IPS DF 19.7 (cell line): ENCODE measurements at regions not wholly inside any gene's neighbourhood (a gene's known extent, or its start where the extent isn't known, plus 50 kb on each side); places are given as distances from the start of the nearest gene placed in this dataset.

Source experiments
- DNase-seq: peaks from one replicate; pipeline ENCODE4 v3.0.0-alpha.2; 2013; ENCODE audit warnings: low read depth, low spot score

GRCh38 chr22:34897126-34897525, 168.8 kb upstream of the ISX start:
- no peak for DNase-seq

DNA sequence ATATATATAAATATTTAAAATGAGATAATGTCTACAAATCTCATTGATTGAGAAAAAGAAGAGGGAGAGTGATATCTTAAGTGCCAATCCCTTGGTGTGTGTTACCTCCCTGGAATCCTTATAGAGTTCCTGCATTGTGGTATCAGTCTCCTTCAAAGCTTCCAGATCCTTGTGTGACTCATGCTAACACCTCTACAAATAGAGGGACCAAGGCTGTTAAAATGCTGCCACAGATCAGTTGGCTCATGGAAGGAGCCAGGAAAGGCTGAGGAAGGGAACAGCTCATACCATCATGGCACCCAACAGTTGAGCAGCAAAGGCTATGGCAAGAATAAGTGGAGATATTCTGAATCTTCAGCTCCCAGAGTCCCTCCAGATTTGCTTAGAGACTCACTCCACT, 163.6 kb upstream of the ISX start:
- DNase-seq = no peak

GRCh38 chr22:34903416-34903815, 162.5 kb upstream of the ISX start:
- no peak for DNase-seq

DNA sequence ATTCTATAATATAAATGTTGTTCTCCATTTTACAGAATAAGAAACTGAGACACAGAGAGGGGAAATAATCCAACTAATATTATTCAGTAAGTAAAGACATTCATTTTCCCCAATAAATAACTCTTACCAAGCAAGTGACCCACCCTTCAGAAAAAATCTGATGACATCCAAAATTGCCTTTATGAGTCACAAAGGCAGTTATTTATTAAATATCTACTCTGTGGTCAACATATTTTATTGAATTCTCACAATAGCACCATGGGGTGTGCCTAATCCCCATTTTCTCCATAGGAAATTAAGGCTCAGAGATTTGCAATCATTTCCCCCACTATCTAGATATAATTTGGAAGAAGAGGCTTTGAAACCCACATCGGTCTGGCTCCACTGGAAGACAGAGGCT, 161.5 kb upstream of the ISX start:
- DNase-seq = no peak

DNA sequence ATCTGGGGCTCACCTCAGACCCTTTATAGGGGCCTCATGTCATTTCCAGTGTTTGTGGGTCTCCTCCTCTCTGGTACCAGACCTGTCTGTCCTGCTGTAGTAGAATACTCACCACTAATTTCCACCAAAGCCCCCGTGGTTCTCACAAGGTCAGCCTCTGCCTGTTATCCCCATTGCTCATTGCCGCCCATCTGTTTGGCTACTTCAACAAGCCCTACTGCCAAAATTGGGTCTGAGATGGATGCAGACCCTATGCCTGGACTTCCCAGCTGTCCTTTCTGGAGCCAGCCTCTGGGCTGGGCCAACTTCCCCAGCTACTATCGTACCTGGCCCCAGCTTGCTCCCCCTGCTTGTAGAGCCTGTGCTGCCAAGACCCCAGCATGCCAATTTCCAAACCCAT, 152.1 kb upstream of the ISX start:
- DNase-seq = no peak

DNA sequence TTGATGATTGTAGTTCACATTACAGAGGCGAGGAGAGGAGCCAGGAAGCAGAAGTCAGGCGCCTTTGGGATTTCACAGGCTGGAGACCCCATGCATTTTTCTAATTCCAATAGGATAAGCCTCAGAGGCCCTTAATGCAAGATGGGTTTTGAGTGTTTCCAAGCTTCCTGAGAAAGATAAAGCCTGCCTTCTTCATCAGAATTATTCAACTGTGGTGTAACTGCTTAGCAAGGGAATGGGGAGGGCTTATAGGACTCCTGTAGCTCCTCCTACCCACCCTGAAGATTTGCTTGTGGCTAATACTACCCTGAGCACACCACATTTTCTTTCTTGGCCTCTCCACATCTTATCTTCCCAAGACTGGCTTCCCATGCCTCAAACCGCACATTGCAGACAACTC, 151.1 kb upstream of the ISX start:
- no peak for DNase-seq

DNA sequence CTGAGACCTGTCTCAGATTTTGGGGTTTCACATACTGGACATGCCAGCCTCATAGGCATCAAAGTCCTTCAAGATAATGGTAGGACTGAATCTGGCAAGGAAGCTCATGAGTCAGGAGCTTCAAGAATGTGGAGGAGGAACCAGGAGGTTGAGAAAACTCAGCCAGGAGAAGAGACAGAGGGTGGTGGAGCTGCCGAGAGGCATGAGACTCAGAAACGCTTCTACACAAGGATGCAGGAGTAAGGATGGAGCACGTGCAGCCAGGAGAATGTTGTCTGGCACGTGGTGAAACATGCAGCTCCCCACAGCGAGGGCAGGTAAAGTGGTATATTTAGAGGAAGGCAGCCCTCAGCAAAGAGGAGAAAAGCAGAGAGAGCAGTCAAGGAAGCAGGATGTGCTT, 148.7 kb upstream of the ISX start:
- DNase-seq = no peak

- DNase-seq = no peak
These were observed 134.9 kb upstream of the ISX start for GRCh38 chr22:34931026-34931425.

DNA sequence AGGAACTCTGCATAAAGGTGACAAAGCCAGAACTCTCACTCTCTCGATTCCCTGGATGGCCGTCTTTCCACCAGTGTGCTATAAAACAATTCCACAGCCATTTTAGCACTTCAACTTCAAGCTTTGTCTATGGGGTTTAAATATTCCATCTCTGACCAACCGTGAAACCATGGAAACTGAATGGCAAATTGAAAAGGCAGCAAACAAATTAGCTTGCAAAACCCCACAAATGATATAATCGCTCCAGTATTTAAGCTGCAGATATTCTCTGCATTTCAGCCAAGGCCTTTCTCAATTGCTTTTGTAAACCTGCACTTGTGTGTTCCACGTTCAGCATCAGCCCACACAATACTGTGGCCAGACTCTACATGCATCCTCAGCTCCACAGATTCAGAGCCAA, 131.7 kb upstream of the ISX start:
- DNase-seq = no peak

- DNase-seq = no peak
These were observed 122.1 kb upstream of the ISX start for GRCh38 chr22:34943830-34944229.

DNA sequence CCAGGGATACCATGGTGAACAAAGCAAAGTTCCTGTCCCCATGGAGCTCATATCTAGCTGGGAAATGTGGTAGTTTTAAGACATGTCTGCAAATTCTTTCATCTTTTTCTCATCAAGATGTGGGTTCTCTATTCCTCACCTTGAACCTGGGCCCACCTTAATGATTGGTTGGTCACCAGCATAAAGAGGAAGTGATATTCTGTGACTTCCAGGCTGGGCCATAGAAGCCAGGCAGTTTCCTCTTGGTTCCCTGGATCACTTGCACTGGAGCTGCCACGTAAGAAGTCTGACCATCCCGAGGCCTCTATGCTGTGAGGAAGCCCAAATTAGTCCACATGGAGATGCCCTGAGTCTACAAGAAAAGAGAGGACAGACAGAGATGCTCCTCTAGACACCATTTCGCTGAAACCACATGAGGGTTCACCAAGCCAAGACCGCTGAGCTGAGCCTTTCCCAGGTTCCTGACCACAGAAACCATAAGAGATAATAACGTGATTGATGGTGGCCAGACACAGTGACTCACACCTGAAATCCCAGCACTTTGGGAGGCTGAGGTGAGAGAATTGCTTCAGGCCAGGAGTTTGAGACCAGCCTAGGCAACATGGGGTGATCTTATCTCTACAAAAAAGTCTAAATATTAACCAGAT, 119.5 kb upstream of the ISX start:
- no peak for DNase-seq

DNA sequence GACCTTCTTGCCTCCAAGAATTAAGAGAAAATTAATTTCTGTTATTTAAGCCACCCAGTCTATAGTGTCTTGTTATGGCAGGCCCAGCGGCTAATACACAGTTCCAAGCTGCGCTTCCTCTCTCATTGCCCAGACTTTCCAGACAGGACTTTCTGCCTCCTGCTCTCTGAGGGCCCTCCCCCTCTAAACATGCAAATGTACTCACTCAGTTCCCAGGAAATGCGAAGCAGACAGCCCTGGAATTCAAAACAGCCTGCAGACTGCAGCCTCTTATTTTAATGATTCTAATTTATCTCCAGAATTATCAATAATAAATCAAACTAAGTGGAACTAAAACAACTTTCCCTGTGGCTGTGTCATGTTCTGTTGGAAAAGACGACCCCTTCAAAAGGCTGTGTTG, 115.5 kb upstream of the ISX start:
- DNase-seq = no peak

DNA sequence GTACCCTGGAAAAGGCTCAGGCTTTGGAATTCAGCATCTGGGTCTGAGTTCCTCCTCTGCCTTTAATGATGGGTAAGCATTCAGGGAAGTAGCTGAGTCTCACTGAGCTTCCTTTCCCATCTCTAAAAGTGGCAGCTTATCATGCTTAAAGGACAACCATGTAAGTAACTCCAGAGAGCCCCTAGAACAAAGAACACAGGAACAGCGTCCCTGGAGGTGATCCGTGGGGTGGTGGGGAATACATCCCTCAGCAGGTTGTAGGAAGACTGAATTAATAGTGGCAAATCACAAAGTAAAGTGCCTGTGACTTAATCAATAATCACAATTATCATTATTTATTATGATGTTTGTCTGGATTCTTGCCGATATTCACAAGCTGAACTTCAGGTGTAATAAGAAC, 114.7 kb upstream of the ISX start:
- no peak for DNase-seq

- no peak for DNase-seq
These were observed 106.0 kb upstream of the ISX start for GRCh38 chr22:34960005-34960404.

DNA sequence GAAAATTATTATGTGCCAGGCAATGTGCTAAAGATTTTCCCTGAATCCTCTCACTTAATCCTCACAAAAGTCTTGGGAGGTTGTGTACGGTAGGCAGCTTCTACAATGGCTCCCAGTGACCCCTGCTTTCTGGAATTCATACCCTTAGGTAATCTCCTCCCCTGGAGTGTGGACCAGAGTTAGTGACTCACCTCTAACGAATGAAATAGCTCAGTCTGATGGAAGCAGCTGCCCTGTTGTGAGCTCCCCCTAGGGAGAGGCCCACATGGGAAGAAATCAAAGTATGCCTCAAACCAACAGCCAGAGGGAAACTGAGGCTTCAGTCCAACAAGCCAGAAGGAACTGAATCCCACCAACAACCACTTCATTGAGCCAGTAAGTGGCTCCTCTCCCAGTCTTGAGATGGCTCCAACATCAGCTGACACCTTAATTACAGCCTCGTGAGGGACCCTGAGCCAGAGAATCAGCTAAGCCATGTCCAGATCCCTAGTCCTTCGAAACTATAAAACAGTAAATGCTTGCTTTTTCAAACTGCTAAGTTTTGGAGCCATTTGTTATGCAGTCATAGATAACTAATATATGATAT, 98.9 kb upstream of the ISX start:
- no peak for DNase-seq

DNA sequence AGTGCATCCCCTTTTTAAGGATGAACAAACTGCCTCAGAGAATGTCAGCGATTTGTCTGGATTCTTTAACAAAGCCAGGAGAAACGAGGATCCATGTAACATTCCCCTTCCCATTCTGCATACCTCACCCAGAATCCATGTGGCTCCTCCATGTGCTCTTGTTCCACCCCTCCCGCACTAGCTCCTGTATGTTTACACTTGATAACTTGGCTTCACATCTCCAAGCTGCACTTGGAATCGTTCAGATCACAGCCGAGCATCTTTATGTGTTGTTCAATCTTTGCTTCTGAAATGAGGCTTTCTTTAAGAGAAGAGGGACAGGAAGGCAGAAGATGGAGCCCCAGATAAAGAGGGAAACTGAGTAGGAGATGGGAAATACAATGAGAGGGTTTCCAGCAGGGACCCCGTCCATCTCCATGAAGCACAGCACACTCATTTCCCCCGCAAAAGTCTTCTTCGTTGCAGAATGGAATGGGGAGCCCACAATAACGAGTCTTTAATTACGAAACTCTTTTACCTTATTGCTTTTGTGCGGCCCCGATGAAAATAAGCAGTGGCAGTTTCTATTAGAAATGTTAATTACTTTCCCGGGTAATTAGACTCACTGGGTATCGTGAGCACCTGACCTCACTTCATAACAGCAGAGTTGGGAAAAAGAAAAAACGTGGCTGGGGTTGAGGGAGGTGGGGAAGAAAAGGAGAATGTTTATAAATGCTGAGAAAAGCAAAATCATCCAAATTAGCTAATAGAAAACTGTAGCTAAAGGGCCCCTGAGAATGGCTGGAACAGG, 96.8 kb upstream of the ISX start:
- DNase-seq = no peak

DNA sequence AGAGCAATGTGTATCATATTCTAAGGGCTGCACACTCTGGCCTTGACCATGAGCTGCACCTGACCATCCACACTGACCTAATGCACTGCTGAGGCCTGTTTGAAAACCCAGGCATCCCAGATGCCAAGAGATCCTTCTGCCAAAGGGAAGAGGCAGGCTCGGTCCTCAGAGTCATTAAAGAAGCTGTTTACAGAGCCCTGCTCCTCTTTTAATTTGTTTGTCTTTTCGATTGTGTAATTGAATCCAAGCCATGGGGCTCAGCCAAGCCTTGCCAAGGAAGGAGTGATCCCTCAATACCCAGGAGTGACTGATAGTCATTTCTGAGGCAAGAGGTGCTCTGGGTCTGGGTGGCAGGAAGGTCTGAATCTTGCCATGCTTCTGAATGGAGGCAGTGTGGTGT, 94.5 kb upstream of the ISX start:
- DNase-seq = no peak

DNA sequence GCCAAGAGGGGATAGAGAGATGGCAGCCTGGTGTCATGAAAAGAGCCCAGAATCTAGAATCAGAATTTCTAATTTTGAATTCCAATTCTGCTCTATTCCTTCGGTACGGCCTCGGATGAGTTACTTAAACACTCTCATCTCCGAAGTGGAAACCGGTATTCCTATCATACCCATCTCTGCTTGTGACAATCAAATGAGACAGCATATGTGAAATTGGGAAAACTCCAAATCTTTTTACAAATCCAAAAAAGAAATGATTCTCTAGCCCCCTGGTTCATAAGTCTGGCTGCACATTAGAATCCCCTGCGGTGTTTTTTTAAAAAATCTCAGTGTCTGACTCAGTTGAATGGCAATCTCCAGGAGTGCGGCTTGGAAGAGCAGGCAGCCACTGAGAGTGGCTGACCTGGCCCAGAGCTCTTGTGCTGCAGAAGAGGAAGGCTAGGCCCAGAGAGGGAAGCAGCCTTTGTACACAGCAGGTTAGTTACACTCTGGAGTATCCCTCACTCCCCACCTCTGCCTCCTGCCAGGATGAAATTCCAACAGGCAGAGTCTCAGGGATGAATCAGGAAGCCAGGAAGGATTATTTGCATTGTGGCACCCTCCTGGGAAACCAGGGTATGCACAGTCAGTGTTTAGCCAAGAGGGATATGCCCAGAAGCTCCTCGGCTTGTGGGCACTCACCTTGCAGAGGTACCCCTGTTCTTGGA, 93.6 kb upstream of the ISX start:
- peak; percentile 61 for DNase-seq

GRCh38 chr22:34973016-34973415, 92.9 kb upstream of the ISX start:
- no peak for DNase-seq

DNA sequence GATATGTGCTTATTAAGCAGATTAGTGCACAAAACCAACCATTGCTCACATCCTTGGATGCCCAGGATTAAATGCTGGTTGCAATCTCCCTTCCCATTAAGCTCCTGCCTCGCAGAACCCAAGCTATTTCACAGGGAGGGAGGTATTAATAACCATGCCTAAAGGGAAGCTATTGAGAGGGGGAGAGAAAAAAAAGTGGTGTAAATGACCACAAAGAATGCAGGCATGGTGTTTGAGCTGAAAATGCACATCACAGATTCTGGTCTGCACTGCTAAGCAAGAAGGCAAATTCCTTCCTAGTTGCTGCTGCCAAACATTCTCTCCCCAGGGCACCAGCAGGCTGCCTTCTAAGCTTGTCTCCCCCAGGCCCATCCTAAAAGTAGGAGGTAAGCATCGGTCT, 92.0 kb upstream of the ISX start:
- DNase-seq = no peak

GRCh38 chr22:34975721-34976120, 90.2 kb upstream of the ISX start:
- DNase-seq = no peak

GRCh38 chr22:34976474-34976873, 89.5 kb upstream of the ISX start:
- DNase-seq = no peak

DNA sequence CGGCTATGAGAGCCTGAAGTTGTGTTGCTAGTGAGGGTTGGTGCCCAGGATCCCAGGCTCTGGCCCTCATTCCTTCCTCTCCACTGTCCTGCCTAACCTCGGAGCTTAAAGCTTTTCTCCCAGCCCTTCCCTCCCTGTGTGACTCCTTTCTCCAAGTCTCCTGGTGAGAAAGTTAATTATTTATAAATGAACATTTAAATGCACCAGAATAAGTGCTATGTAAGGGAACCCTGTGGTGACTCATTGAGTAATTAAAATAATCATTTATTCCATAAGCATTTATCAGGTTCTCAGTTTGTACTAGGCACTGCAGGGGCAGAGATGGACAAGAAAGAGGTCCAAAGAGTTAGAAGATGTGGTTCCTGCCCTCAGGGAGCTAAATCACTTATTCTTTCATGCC, 89.1 kb upstream of the ISX start:
- no peak for DNase-seq
